CD14-positive monocyte (primary cell): ENCODE measurements at regions not wholly inside any gene's neighbourhood (a gene's known extent, or its start where the extent isn't known, plus 50 kb on each side); places are given as distances from the start of the nearest gene placed in this dataset.
"Not testable (repeated sequence)": the region's sequence is repeated elsewhere in the genome, so short reads cannot be mapped to it uniquely, and the experiment has no call there.

Experiments
- DNase-seq, 3 donors: peaks; one replicate each; pipeline ENCODE4 v3.0.0-alpha.2; 2011 to 2022
- H2AFZ ChIP-seq: 2 replicates; pipeline ENCODE4 v1.6.0; 2012; ENCODE audit warnings: mild to moderate bottlenecking, low read depth, low read length, inconsistent platforms; ENCODE audit not compliant: insufficient read depth, poor library complexity, severe bottlenecking
- H3K27ac ChIP-seq, 2 donors: 1 replicate in 1 of 2; 2 replicates in 1 of 2; pipeline ENCODE4 v1.5.1; 2012 to 2013; ENCODE audit warnings: low read length in 2 of 2, control low read depth in 1 of 2, inconsistent platforms in 1 of 2, low read depth in 1 of 2, mild to moderate bottlenecking in 1 of 2
- H3K27me3 ChIP-seq, 2 donors: one replicate each; pipeline versions ENCODE4 v1.6.0 to v1.6.1; 2011 to 2013; ENCODE audit warnings: low read length in 2 of 2; ENCODE audit not compliant: control insufficient read depth in 2 of 2, insufficient read depth in 2 of 2
- H3K36me3 ChIP-seq, 2 donors: replicated peaks in 1 of 2; 1 replicate in 1 of 2; 2 replicates in 1 of 2; pipeline versions ENCODE4 v1.5.1 to v1.6.1; 2012 to 2013; ENCODE audit warnings: low read length in 2 of 2, control low read depth in 1 of 2, inconsistent platforms in 1 of 2, mild to moderate bottlenecking in 1 of 2; ENCODE audit not compliant: insufficient read depth in 2 of 2, control insufficient read depth in 1 of 2
- H3K4me1 ChIP-seq, 2 donors: 1 replicate in 1 of 2; 2 replicates in 1 of 2; pipeline versions ENCODE4 v1.5.1 to v1.6.1; 2012 to 2013; ENCODE audit warnings: low read length in 2 of 2, control low read depth in 1 of 2, inconsistent platforms in 1 of 2, mild to moderate bottlenecking in 1 of 2, moderate library complexity in 1 of 2; ENCODE audit not compliant: insufficient read depth in 2 of 2, control insufficient read depth in 1 of 2
- H3K4me2 ChIP-seq: replicated peaks from 2 replicates; pipeline ENCODE3; 2012; ENCODE audit warnings: low read length, moderate library complexity, mild to moderate bottlenecking; ENCODE audit not compliant: poor library complexity, severe bottlenecking; ENCODE audit errors: extremely low read depth
- H3K4me3 ChIP-seq, 3 experiments: fragments of 200-600 bp in 1 of 3; sonication (generic) in 1 of 3; replicated peaks in 1 of 3; 1 replicate in 2 of 3; 2 replicates in 1 of 3; pipeline ENCODE4 v1.5.1; 2011 to 2013; ENCODE audit warnings: low read length in 3 of 3, mild to moderate bottlenecking in 3 of 3, control low read depth in 2 of 3, low read depth in 2 of 3, inconsistent platforms in 1 of 3, moderate library complexity in 1 of 3
- H3K79me2 ChIP-seq: 2 replicates; pipeline ENCODE4 v1.6.0; 2012; ENCODE audit warnings: mild to moderate bottlenecking, control low read depth, inconsistent platforms, low read length, moderate library complexity; ENCODE audit not compliant: insufficient read depth
- H3K9ac ChIP-seq: 2 replicates; pipeline ENCODE4 v1.6.0; 2017; ENCODE audit warnings: low read length, mild to moderate bottlenecking; ENCODE audit not compliant: insufficient read depth, poor library complexity, severe bottlenecking
- H3K9me3 ChIP-seq, 2 donors: replicated peaks in 1 of 2; 1 replicate in 1 of 2; 2 replicates in 1 of 2; pipeline versions ENCODE4 v1.5.1 to v1.6.1; 2012 to 2013; ENCODE audit warnings: low read length in 2 of 2, control low read depth in 1 of 2; ENCODE audit not compliant: control insufficient read depth in 1 of 2, insufficient read depth in 1 of 2
- H4K20me1 ChIP-seq: 2 replicates; pipeline ENCODE4 v1.6.0; 2012; ENCODE audit warnings: mild to moderate bottlenecking, low read length, control low read depth, moderate library complexity; ENCODE audit not compliant: insufficient read depth
- H3K27ac Mint-ChIP-seq, 7 donors: one replicate each; pipeline ENCODE4 v1.8.0; 2020; ENCODE audit warnings: mild to moderate bottlenecking in 7 of 7, mixed read lengths in 7 of 7, moderate library complexity in 6 of 7, inconsistent platforms in 2 of 7
- H3K27me3 Mint-ChIP-seq, 3 donors: one replicate each; pipeline ENCODE4 v1.8.0; 2021 to 2022; ENCODE audit warnings: low read depth in 3 of 3, mild to moderate bottlenecking in 3 of 3, mixed read lengths in 3 of 3, moderate library complexity in 3 of 3, inconsistent platforms in 1 of 3
- H3K36me3 Mint-ChIP-seq, 2 donors: one replicate each; pipeline ENCODE4 v1.8.0; 2020; ENCODE audit warnings: mixed read lengths in 2 of 2, inconsistent platforms in 1 of 2, mild to moderate bottlenecking in 1 of 2
- H3K4me1 Mint-ChIP-seq: one replicate; pipeline ENCODE4 v1.8.0; 2020; ENCODE audit warnings: mild to moderate bottlenecking, mixed read lengths
- H3K4me3 Mint-ChIP-seq, 2 donors: one replicate each; pipeline ENCODE4 v1.8.0; 2020; ENCODE audit warnings: mild to moderate bottlenecking in 2 of 2, mixed read lengths in 2 of 2, moderate library complexity in 1 of 2
- H3K9me3 Mint-ChIP-seq, 7 donors: one replicate each; pipeline ENCODE4 v1.8.0; 2020 to 2022; ENCODE audit warnings: mixed read lengths in 7 of 7, mild to moderate bottlenecking in 6 of 7, moderate library complexity in 6 of 7, inconsistent platforms in 2 of 7
- CTCF ChIP-seq: fragments of 200-600 bp; IDR thresholded peaks from one replicate; pipeline ENCODE4 v1.8.0; 2022; ENCODE audit warnings: antibody characterized with exemption, mild to moderate bottlenecking
- WGBS: methylation state at CpG from one replicate; pipeline ENCODE4 v1.1.5; 2013; ENCODE audit warnings: missing lambda C conversion rate; ENCODE audit not compliant: insufficient coverage; 5-methylcytosine and 5-hydroxymethylcytosine counted together
- intact Hi-C, 2 donors: fragments of 100-400 bp; cut with micrococcal nuclease; formaldehyde crosslinking; loops; one replicate each; pipeline versions ENCODE4 v1.15.0 to v1.15.1; 2023

GRCh38 chr3:177889652-177890358 is 646.4 kb upstream of the KCNMB2 start:
- no peak for DNase-seq
- TF ChIP-seq CTCF: no peak
- H3K27me3 Mint-ChIP-seq: peaks cover 0 to 1% (median 0%) of the 10 kb centered on the region in 3 donors
- no peaks in the 10 kb centered on the region for H3K4me1 ChIP-seq
- no peak overlapping the region for H3K4me3 ChIP-seq
- H3K36me3 Mint-ChIP-seq: no peaks in the 10 kb centered on the region
- H3K4me2 ChIP-seq: no peak overlapping the region
- H3K4me1 Mint-ChIP-seq: peaks cover 2% of the 10 kb centered on the region
- intact Hi-C loops: no loop called here
- no peaks in the 10 kb centered on the region for H3K9me3 ChIP-seq
- no peak overlapping the region for H3K4me3 Mint-ChIP-seq
- no peak overlapping the region for H3K27ac Mint-ChIP-seq
- WGBS: 100% methylated on average over 1 of the region's 4 CpGs
- H3K79me2 ChIP-seq: no peaks in the 10 kb centered on the region
- peaks cover 0 to 7% (median 1%) of the 10 kb centered on the region in 7 donors for H3K9me3 Mint-ChIP-seq
- H4K20me1 ChIP-seq: no peaks in the 10 kb centered on the region
- H3K9ac ChIP-seq: no peak overlapping the region
- no peaks in the 10 kb centered on the region for H3K27me3 ChIP-seq
- H2AFZ ChIP-seq: no peak overlapping the region
- H3K27ac ChIP-seq: no peak overlapping the region
- H3K36me3 ChIP-seq: no peaks in the 10 kb centered on the region

- Mint-ChIP-seq H3K9me3 (peaks cover 0 to 7% (median 1%) of the 10 kb centered on the region in 7 donors), H3K27ac (no peak overlapping the region), H3K4me1 (peaks cover 3% of the 10 kb centered on the region), H3K4me3 (no peak overlapping the region), H3K27me3 (peaks cover 0 to 1% (median 0%) of the 10 kb centered on the region in 3 donors), H3K36me3 (no peaks in the 10 kb centered on the region)
- Histone ChIP-seq H3K9ac (no peak overlapping the region), H2AFZ (no peak overlapping the region), H3K27me3 (no peaks in the 10 kb centered on the region), H3K79me2 (no peaks in the 10 kb centered on the region), H3K36me3 (no peaks in the 10 kb centered on the region), H3K4me2 (no peak overlapping the region), H3K4me3 (no peak overlapping the region), H3K27ac (no peak overlapping the region), H3K4me1 (no peaks in the 10 kb centered on the region), H3K9me3 (no peaks in the 10 kb centered on the region), H4K20me1 (no peaks in the 10 kb centered on the region)
- intact Hi-C loops: no loop called here
- 44% methylated on average over 2 of the region's 2 CpGs for WGBS
- TF ChIP-seq CTCF: no peak
- no peak for DNase-seq
Observed at GRCh38 chr3:177890359-177890683, 645.9 kb upstream of the KCNMB2 start.

GRCh38 chr3:177891569-177891968 is 644.7 kb upstream of the KCNMB2 start:
- WGBS: 100% methylated on average over 5 of the region's 29 CpGs
- H3K27ac Mint-ChIP-seq: not testable (repeated sequence)

More at GRCh38 chr3:177891569-177891968, 644.7 kb upstream of the KCNMB2 start:
- H3K9me3 Mint-ChIP-seq, H3K36me3 Mint-ChIP-seq, DNase-seq, H2AFZ ChIP-seq, H3K4me1 ChIP-seq, intact Hi-C loops, H3K4me2 ChIP-seq, H3K9ac ChIP-seq, H3K9me3 ChIP-seq, H4K20me1 ChIP-seq, H3K36me3 ChIP-seq, H3K79me2 ChIP-seq, H3K27me3 Mint-ChIP-seq, H3K27me3 ChIP-seq, H3K4me1 Mint-ChIP-seq, H3K27ac ChIP-seq, H3K4me3 ChIP-seq, H3K4me3 Mint-ChIP-seq: not testable (repeated sequence)
